Prostate gland (tissue), 2 donors: ENCODE measurements at regions not wholly inside any gene's neighbourhood (a gene's known extent, or its start where the extent isn't known, plus 50 kb on each side); places are given as distances from the start of the nearest gene placed in this dataset.

Experiments used
- POLR2A ChIP-seq: fragments of 450-650 bp; IDR thresholded peaks from one replicate; pipeline ENCODE4 v1.6.1; 2016; ENCODE audit warnings: antibody characterized with exemption, mild to moderate bottlenecking
- POLR2AphosphoS5 ChIP-seq: sonication (generic); formaldehyde crosslinking; IDR thresholded peaks from one replicate; pipeline ENCODE4 v1.6.1; 2017; ENCODE audit warnings: antibody characterized with exemption
- TF ChIP-seq, protein P1 (sequence below), 4 experiments: fragments of 200-600 bp in 2 of 4; fragments of 450-650 bp in 2 of 4; sonication (generic) in 2 of 4; IDR thresholded peaks; 1 replicate in 3 of 4; 2 replicates in 1 of 4; pipeline ENCODE4 v1.5.1; 2016 to 2019; ENCODE audit warnings: antibody characterized with exemption in 4 of 4, mild to moderate bottlenecking in 2 of 4, moderate library complexity in 2 of 4

DNA sequence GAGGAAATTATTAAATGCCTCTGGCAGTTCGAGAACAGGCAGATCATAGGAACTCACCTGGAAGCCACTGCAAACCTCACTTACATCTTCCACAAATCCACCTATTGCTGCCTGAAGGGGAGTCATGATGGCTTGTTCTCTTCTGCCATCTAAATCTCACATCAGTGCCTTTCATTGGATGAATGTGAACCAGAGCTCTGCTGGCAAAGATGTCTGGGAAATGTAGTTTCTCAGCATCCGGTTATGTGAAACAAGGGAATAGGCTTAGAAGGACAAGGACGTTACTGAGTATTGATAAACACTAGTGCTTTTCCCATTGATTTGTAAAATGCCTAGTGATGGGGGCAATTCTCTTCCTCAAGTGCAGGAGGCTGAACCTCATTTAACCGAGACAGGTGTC, 483.3 kb downstream of the ARHGEF28 start:
- TF ChIP-seq, protein P1, sequence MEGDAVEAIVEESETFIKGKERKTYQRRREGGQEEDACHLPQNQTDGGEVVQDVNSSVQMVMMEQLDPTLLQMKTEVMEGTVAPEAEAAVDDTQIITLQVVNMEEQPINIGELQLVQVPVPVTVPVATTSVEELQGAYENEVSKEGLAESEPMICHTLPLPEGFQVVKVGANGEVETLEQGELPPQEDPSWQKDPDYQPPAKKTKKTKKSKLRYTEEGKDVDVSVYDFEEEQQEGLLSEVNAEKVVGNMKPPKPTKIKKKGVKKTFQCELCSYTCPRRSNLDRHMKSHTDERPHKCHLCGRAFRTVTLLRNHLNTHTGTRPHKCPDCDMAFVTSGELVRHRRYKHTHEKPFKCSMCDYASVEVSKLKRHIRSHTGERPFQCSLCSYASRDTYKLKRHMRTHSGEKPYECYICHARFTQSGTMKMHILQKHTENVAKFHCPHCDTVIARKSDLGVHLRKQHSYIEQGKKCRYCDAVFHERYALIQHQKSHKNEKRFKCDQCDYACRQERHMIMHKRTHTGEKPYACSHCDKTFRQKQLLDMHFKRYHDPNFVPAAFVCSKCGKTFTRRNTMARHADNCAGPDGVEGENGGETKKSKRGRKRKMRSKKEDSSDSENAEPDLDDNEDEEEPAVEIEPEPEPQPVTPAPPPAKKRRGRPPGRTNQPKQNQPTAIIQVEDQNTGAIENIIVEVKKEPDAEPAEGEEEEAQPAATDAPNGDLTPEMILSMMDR (IDR thresholded peaks at IDR 0.05) = no peak
- no peak for TF ChIP-seq POLR2A
- no peak for TF ChIP-seq POLR2AphosphoS5
